ENCODE measurements at regions not wholly inside any gene's neighbourhood (a gene's known extent, or its start where the extent isn't known, plus 50 kb on each side); places are given as distances from the start of the nearest gene placed in this dataset.

- Histone ChIP-seq H3K18ac (ENCODE audit: low read length) (no peak overlapping the region), H3K4me2 (ENCODE audit: low read length) (no peak overlapping the region), H3K36me3 (ENCODE audit: control insufficient read depth, insufficient read depth, low read length) (no peaks in the 10 kb centered on the region), H2BK5ac (ENCODE audit: low read length) (no peak overlapping the region), H3K4me1 (ENCODE audit: control insufficient read depth, low read depth, low read length) (no peaks in the 10 kb centered on the region), H3K27ac (ENCODE audit: low read depth, low read length) (no peak overlapping the region), H3K23ac (ENCODE audit: low read length) (no peak overlapping the region), H4K5ac (ENCODE audit: low read length) (no peak overlapping the region), H3K56ac (ENCODE audit: low read length) (no peak overlapping the region), H2AK5ac (ENCODE audit: low read length) (no peak overlapping the region), H3K79me2 (ENCODE audit: control insufficient read depth, insufficient read depth, low read length) (no peaks in the 10 kb centered on the region), H3K9ac (ENCODE audit: low read length) (no peak overlapping the region), H4K8ac (ENCODE audit: low read depth, low read length) (no peak overlapping the region), H2BK15ac (replicated peaks; ENCODE audit: low read depth) (no peak overlapping the region), H3K79me1 (ENCODE audit: low read length) (no peaks in the 10 kb centered on the region), H3K4me3 (ENCODE audit: low read length) (no peak overlapping the region), H2BK120ac (ENCODE audit: low read depth, low read length) (no peak overlapping the region), H3K4ac (ENCODE audit: low read depth, low read length) (no peak overlapping the region), H3K27me3 (ENCODE audit: insufficient read depth, low read length, poor library complexity) (no peaks in the 10 kb centered on the region)
- DNase-seq, result no peak
- WGBS (ENCODE audit: extremely low coverage, insufficient coverage, low lambda C conversion rate), result no CpG with 5 or more reads among the region's 6 CpGs
These were observed 50.0 kb upstream of the RNU6ATAC start for GRCh38 chr9:134214386-134214765.

GRCh38 chr9:134214766-134215419, 50.5 kb upstream of the RNU6ATAC start:
- H3K18ac ChIP-seq (ENCODE audit: low read length), result no peak overlapping the region
- no peak overlapping the region for H2BK5ac ChIP-seq (ENCODE audit: low read length)
- no peak overlapping the region for H3K56ac ChIP-seq (ENCODE audit: low read length)
- H4K5ac ChIP-seq (ENCODE audit: low read length), result no peak overlapping the region
- DNase-seq, result no peak
- no peaks in the 10 kb centered on the region for H3K4me1 ChIP-seq (ENCODE audit: control insufficient read depth, low read depth, low read length)
- no peaks in the 10 kb centered on the region for H3K27me3 ChIP-seq (ENCODE audit: insufficient read depth, low read length, poor library complexity)
- WGBS (ENCODE audit: extremely low coverage, insufficient coverage, low lambda C conversion rate), result no CpG with 5 or more reads among the region's 22 CpGs
- no peak overlapping the region for H3K27ac ChIP-seq (ENCODE audit: low read depth, low read length)
- no peak overlapping the region for H4K8ac ChIP-seq (ENCODE audit: low read depth, low read length)
- H2AK5ac ChIP-seq (ENCODE audit: low read length), result no peak overlapping the region
- H2BK120ac ChIP-seq (ENCODE audit: low read depth, low read length), result no peak overlapping the region
- no peaks in the 10 kb centered on the region for H3K36me3 ChIP-seq (ENCODE audit: control insufficient read depth, insufficient read depth, low read length)
- no peak overlapping the region for H3K4me2 ChIP-seq (ENCODE audit: low read length)
- no peak overlapping the region for H3K4me3 ChIP-seq (ENCODE audit: low read length)
- H3K79me1 ChIP-seq (ENCODE audit: low read length), result no peaks in the 10 kb centered on the region
- no peak overlapping the region for H3K9ac ChIP-seq (ENCODE audit: low read length)
- H2BK15ac ChIP-seq (replicated peaks; ENCODE audit: low read depth), result no peak overlapping the region
- H3K79me2 ChIP-seq (ENCODE audit: control insufficient read depth, insufficient read depth, low read length), result no peaks in the 10 kb centered on the region
- H3K23ac ChIP-seq (ENCODE audit: low read length), result no peak overlapping the region
- no peak overlapping the region for H3K4ac ChIP-seq (ENCODE audit: low read depth, low read length)

GRCh38 chr9:134215420-134215698, 51.0 kb upstream of the RNU6ATAC start:
- H3K79me2 ChIP-seq (ENCODE audit: control insufficient read depth, insufficient read depth, low read length), result no peaks in the 10 kb centered on the region
- H3K79me1 ChIP-seq (ENCODE audit: low read length), result no peaks in the 10 kb centered on the region
- DNase-seq, result no peak
- WGBS (ENCODE audit: extremely low coverage, insufficient coverage, low lambda C conversion rate), result no CpG with 5 or more reads among the region's 7 CpGs
- no peak overlapping the region for H3K23ac ChIP-seq (ENCODE audit: low read length)
- H3K27me3 ChIP-seq (ENCODE audit: insufficient read depth, low read length, poor library complexity), result no peaks in the 10 kb centered on the region
- no peak overlapping the region for H3K9ac ChIP-seq (ENCODE audit: low read length)
- no peak overlapping the region for H4K5ac ChIP-seq (ENCODE audit: low read length)
- H2AK5ac ChIP-seq (ENCODE audit: low read length), result no peak overlapping the region
- H2BK5ac ChIP-seq (ENCODE audit: low read length), result no peak overlapping the region
- no peak overlapping the region for H3K4me3 ChIP-seq (ENCODE audit: low read length)
- no peak overlapping the region for H3K18ac ChIP-seq (ENCODE audit: low read length)
- H3K56ac ChIP-seq (ENCODE audit: low read length), result no peak overlapping the region
- H3K4me1 ChIP-seq (ENCODE audit: control insufficient read depth, low read depth, low read length), result no peaks in the 10 kb centered on the region
- H2BK120ac ChIP-seq (ENCODE audit: low read depth, low read length), result no peak overlapping the region
- H2BK15ac ChIP-seq (replicated peaks; ENCODE audit: low read depth), result no peak overlapping the region
- no peak overlapping the region for H3K4me2 ChIP-seq (ENCODE audit: low read length)
- no peak overlapping the region for H3K27ac ChIP-seq (ENCODE audit: low read depth, low read length)
- H3K36me3 ChIP-seq (ENCODE audit: control insufficient read depth, insufficient read depth, low read length), result no peaks in the 10 kb centered on the region
- no peak overlapping the region for H4K8ac ChIP-seq (ENCODE audit: low read depth, low read length)
- no peak overlapping the region for H3K4ac ChIP-seq (ENCODE audit: low read depth, low read length)

GRCh38 chr9:134215699-134216448, 51.5 kb upstream of the RNU6ATAC start:
- Histone ChIP-seq H2BK15ac (replicated peaks; ENCODE audit: low read depth) (no peak overlapping the region), H3K23ac (ENCODE audit: low read length) (no peak overlapping the region), H2BK5ac (ENCODE audit: low read length) (no peak overlapping the region), H3K56ac (ENCODE audit: low read length) (peak overlapping the region; percentile 52), H3K36me3 (ENCODE audit: control insufficient read depth, insufficient read depth, low read length) (no peaks in the 10 kb centered on the region), H4K8ac (ENCODE audit: low read depth, low read length) (no peak overlapping the region), H3K4me2 (ENCODE audit: low read length) (no peak overlapping the region), H3K18ac (ENCODE audit: low read length) (no peak overlapping the region), H3K4me1 (ENCODE audit: control insufficient read depth, low read depth, low read length) (no peaks in the 10 kb centered on the region), H2BK120ac (ENCODE audit: low read depth, low read length) (no peak overlapping the region), H3K79me1 (ENCODE audit: low read length) (no peaks in the 10 kb centered on the region), H2AK5ac (ENCODE audit: low read length) (no peak overlapping the region), H3K4ac (ENCODE audit: low read depth, low read length) (no peak overlapping the region), H3K9ac (ENCODE audit: low read length) (no peak overlapping the region), H3K79me2 (ENCODE audit: control insufficient read depth, insufficient read depth, low read length) (no peaks in the 10 kb centered on the region), H3K4me3 (ENCODE audit: low read length) (no peak overlapping the region), H4K5ac (ENCODE audit: low read length) (no peak overlapping the region), H3K27ac (ENCODE audit: low read depth, low read length) (no peak overlapping the region), H3K27me3 (ENCODE audit: insufficient read depth, low read length, poor library complexity) (no peaks in the 10 kb centered on the region)
- no CpG with 5 or more reads among the region's 32 CpGs for WGBS (ENCODE audit: extremely low coverage, insufficient coverage, low lambda C conversion rate)
- DNase-seq, result no peak

- WGBS (ENCODE audit: extremely low coverage, insufficient coverage, low lambda C conversion rate), result no CpG with 5 or more reads among the region's 14 CpGs
- Histone ChIP-seq H3K4me3 (ENCODE audit: low read length) (no peak overlapping the region), H3K9ac (ENCODE audit: low read length) (no peak overlapping the region), H3K79me2 (ENCODE audit: control insufficient read depth, insufficient read depth, low read length) (no peaks in the 10 kb centered on the region), H2BK120ac (ENCODE audit: low read depth, low read length) (no peak overlapping the region), H4K5ac (ENCODE audit: low read length) (no peak overlapping the region), H2BK15ac (replicated peaks; ENCODE audit: low read depth) (no peak overlapping the region), H3K18ac (ENCODE audit: low read length) (no peak overlapping the region), H3K36me3 (ENCODE audit: control insufficient read depth, insufficient read depth, low read length) (no peaks in the 10 kb centered on the region), H3K27ac (ENCODE audit: low read depth, low read length) (no peak overlapping the region), H3K56ac (ENCODE audit: low read length) (no peak overlapping the region), H3K79me1 (ENCODE audit: low read length) (no peaks in the 10 kb centered on the region), H2AK5ac (ENCODE audit: low read length) (no peak overlapping the region), H3K4me1 (ENCODE audit: control insufficient read depth, low read depth, low read length) (no peaks in the 10 kb centered on the region), H3K23ac (ENCODE audit: low read length) (no peak overlapping the region), H3K4ac (ENCODE audit: low read depth, low read length) (no peak overlapping the region), H3K4me2 (ENCODE audit: low read length) (no peak overlapping the region), H3K27me3 (ENCODE audit: insufficient read depth, low read length, poor library complexity) (no peaks in the 10 kb centered on the region), H4K8ac (ENCODE audit: low read depth, low read length) (no peak overlapping the region), H2BK5ac (ENCODE audit: low read length) (no peak overlapping the region)
- DNase-seq, result no peak
These were observed 52.1 kb upstream of the RNU6ATAC start for GRCh38 chr9:134216449-134216951.
